OCI-LY7 (cell line): ENCODE measurements at regions not wholly inside any gene's neighbourhood (a gene's known extent, or its start where the extent isn't known, plus 50 kb on each side); places are given as distances from the start of the nearest gene placed in this dataset.

Source experiments
- BruUV-seq: library from RNA; stranded (reverse); fragments of 400-500 nt; replicated peaks from 2 replicates; lab custom pipeline; 2021; lab: Mats Ljungman, UMichigan
- CTCF ChIA-PET: fragments of 300-600 bp; sonication (Branson Sonifier 250); formaldehyde crosslinking; loops from one replicate; lab custom pipeline; 2022; ENCODE audit warnings: antibody characterized with exemption; ENCODE audit not compliant: unreplicated experiment; lab: Charles Lee
- POLR2A ChIA-PET: fragments of 300-600 bp; sonication (Branson Sonifier 250); formaldehyde crosslinking; loops from one replicate; lab custom pipeline; 2022; ENCODE audit warnings: antibody characterized with exemption; lab: Charles Lee
- DNase-seq: peaks from one replicate; pipeline ENCODE4 v3.0.0-alpha.2; 2015; ENCODE audit warnings: low spot score
- H2AFZ ChIP-seq: fragments of 200-600 bp; sonication (generic), shearing (Covaris generic); 2 replicates; pipeline ENCODE4 v1.6.1; 2014; ENCODE audit warnings: mild to moderate bottlenecking, antibody characterized with exemption, low read length, moderate library complexity
- H3K27ac ChIP-seq: fragments of 200-600 bp; sonication (generic); 2 replicates; pipeline ENCODE4 v1.5.1; 2014; ENCODE audit warnings: mixed run types, low read depth, mild to moderate bottlenecking, moderate library complexity, low read length, inconsistent platforms; ENCODE audit not compliant: poor library complexity, severe bottlenecking
- H3K36me3 ChIP-seq: fragments of 200-600 bp; sonication (generic); 2 replicates; pipeline ENCODE4 v1.6.1; 2014; ENCODE audit warnings: mild to moderate bottlenecking, antibody characterized with exemption, low read length, moderate library complexity, mixed read lengths; ENCODE audit not compliant: insufficient read depth
- H3K4me1 ChIP-seq: fragments of 200-600 bp; sonication (generic); 2 replicates; pipeline ENCODE4 v1.5.1; 2014; ENCODE audit warnings: mild to moderate bottlenecking, low read length; ENCODE audit not compliant: insufficient read depth, poor library complexity, severe bottlenecking
- H3K4me2 ChIP-seq: fragments of 200-600 bp; sonication (generic); 2 replicates; pipeline ENCODE4 v1.6.1; 2014; ENCODE audit warnings: mild to moderate bottlenecking, low read length
- H3K4me3 ChIP-seq: fragments of 200-600 bp; sonication (generic); 2 replicates; pipeline ENCODE4 v1.5.1; 2014; ENCODE audit warnings: mild to moderate bottlenecking, low read depth, low read length; ENCODE audit not compliant: poor library complexity, severe bottlenecking
- H3K79me2 ChIP-seq: fragments of 200-600 bp; sonication (generic); 2 replicates; pipeline ENCODE4 v1.6.1; 2016; ENCODE audit warnings: low read depth, mild to moderate bottlenecking, low read length, moderate library complexity, mixed read lengths; ENCODE audit not compliant: insufficient read depth
- H3K9me2 ChIP-seq: fragments of 200-600 bp; sonication (generic); 2 replicates; pipeline ENCODE4 v1.6.1; 2016; ENCODE audit warnings: mild to moderate bottlenecking, low read length, mixed read lengths; ENCODE audit not compliant: insufficient read depth
- H3K9me3 ChIP-seq: fragments of 200-600 bp; sonication (generic); 2 replicates; pipeline ENCODE4 v1.6.1; 2014; ENCODE audit warnings: mild to moderate bottlenecking, mixed run types, low read length, mixed read lengths
- H4K20me1 ChIP-seq: fragments of 200-600 bp; sonication (generic); 2 replicates; pipeline ENCODE4 v1.6.1; 2014; ENCODE audit warnings: mild to moderate bottlenecking, antibody characterized with exemption, low read length, moderate library complexity, mixed read lengths; ENCODE audit not compliant: insufficient read depth
- CTCF ChIP-seq: fragments of 200-600 bp; sonication (generic); conservative IDR thresholded peaks from 2 replicates; pipeline ENCODE4 v1.5.1; 2014; ENCODE audit warnings: mild to moderate bottlenecking, antibody characterized with exemption, low read length, moderate library complexity, mixed read lengths
- EZH2phosphoT487 ChIP-seq: fragments of 200-600 bp; sonication (generic); IDR thresholded peaks from 2 replicates; pipeline ENCODE4 v1.6.1; 2018; ENCODE audit warnings: low read depth, borderline replicate concordance, mild to moderate bottlenecking, mixed run types, antibody characterized with exemption, low read length, moderate library complexity, mixed read lengths
- intact Hi-C: fragments of 100-400 bp; cut with micrococcal nuclease; formaldehyde crosslinking; loops from one replicate; pipeline ENCODE4 v1.10.0; 2022; ENCODE audit not compliant: unreplicated experiment

GRCh38 chr14:76927971-76928700, 100.4 kb downstream of the IRF2BPL start:
- ChIA-PET CTCF (no interaction called here), POLR2A (no interaction called here)
- Histone ChIP-seq H3K79me2 (no peaks in the 10 kb centered on the region), H2AFZ (no peak overlapping the region), H3K9me2 (no peaks in the 10 kb centered on the region), H3K9me3 (no peaks in the 10 kb centered on the region), H4K20me1 (no peaks in the 10 kb centered on the region), H3K4me3 (no peak overlapping the region), H3K36me3 (no peaks in the 10 kb centered on the region), H3K4me2 (no peak overlapping the region), H3K27ac (no peak overlapping the region), H3K4me1 (peaks cover 3% of the 10 kb centered on the region)
- no TSS peak for BruUV-seq
- intact Hi-C loops, result no loop called here
- DNase-seq, result no peak
- no peak for TF ChIP-seq EZH2phosphoT487
- no peak for TF ChIP-seq CTCF

GRCh38 chr14:76926521-76927251, 100.5 kb downstream of the LRRC74A start:
- intact Hi-C loops, result no loop called here
- no peaks in the 10 kb centered on the region for H3K9me3 ChIP-seq

More at GRCh38 chr14:76926521-76927251, 100.5 kb downstream of the LRRC74A start:
- no peak overlapping the region for H3K4me3 ChIP-seq
- no peak overlapping the region for H3K4me2 ChIP-seq
- POLR2A ChIA-PET, result no interaction called here
- no peak overlapping the region for H2AFZ ChIP-seq
- H3K36me3 ChIP-seq, result no peaks in the 10 kb centered on the region
- peak; percentile 51 for DNase-seq
- TF ChIP-seq CTCF (no peak), EZH2phosphoT487 (no peak)
- H3K4me1 ChIP-seq, result peaks cover 3% of the 10 kb centered on the region
- no peaks in the 10 kb centered on the region for H3K9me2 ChIP-seq
- no peaks in the 10 kb centered on the region for H3K79me2 ChIP-seq
- CTCF ChIA-PET, result no interaction called here
- H3K27ac ChIP-seq, result no peak overlapping the region
- H4K20me1 ChIP-seq, result no peaks in the 10 kb centered on the region
- BruUV-seq, result no TSS peak
